Omental fat pad (tissue), 3 donors: ENCODE measurements at regions not wholly inside any gene's neighbourhood (a gene's known extent, or its start where the extent isn't known, plus 50 kb on each side); places are given as distances from the start of the nearest gene placed in this dataset.

Source experiments
- ATAC-seq: fragments of 150-250 bp; one replicate; pipeline ENCODE4 v1.9.1; 2016; ENCODE audit warnings: mild to moderate bottlenecking, moderate library complexity; ENCODE audit not compliant: low FRiP score
- DNase-seq: peaks from one replicate; pipeline ENCODE4 v3.0.0-alpha.2; 2019; ENCODE audit warnings: low spot score
- TF ChIP-seq, protein P1 (sequence below), 3 donors: fragments of 450-650 bp; IDR thresholded peaks; one replicate each; pipeline ENCODE4 v1.5.1; 2016 to 2017; ENCODE audit warnings: antibody characterized with exemption in 3 of 3, mild to moderate bottlenecking in 3 of 3, moderate library complexity in 2 of 3

DNA sequence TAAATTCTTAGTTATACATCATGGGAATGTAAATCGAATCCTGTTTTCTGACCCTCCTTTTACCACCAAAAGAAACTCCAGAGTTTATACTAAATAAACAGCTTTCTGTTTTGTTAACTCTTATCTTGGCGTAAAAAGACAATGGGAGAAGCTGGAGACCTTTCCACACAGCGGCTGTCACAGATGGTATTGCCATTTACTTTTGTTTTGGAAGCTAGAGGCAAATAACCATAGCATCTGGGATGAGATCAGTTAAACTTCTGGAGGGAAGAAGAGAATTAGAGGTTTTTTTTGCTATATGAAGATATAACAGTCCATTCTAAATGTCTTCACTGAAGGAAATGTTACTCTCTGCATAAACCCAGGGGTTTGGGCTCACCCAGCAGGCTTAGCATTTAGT lies 258.9 kb downstream of the REEP3 start:
- DNase-seq (no peak), ATAC-seq (no peak)
- TF ChIP-seq, protein P1, sequence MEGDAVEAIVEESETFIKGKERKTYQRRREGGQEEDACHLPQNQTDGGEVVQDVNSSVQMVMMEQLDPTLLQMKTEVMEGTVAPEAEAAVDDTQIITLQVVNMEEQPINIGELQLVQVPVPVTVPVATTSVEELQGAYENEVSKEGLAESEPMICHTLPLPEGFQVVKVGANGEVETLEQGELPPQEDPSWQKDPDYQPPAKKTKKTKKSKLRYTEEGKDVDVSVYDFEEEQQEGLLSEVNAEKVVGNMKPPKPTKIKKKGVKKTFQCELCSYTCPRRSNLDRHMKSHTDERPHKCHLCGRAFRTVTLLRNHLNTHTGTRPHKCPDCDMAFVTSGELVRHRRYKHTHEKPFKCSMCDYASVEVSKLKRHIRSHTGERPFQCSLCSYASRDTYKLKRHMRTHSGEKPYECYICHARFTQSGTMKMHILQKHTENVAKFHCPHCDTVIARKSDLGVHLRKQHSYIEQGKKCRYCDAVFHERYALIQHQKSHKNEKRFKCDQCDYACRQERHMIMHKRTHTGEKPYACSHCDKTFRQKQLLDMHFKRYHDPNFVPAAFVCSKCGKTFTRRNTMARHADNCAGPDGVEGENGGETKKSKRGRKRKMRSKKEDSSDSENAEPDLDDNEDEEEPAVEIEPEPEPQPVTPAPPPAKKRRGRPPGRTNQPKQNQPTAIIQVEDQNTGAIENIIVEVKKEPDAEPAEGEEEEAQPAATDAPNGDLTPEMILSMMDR (IDR thresholded peaks at IDR 0.05) = no peak

DNA sequence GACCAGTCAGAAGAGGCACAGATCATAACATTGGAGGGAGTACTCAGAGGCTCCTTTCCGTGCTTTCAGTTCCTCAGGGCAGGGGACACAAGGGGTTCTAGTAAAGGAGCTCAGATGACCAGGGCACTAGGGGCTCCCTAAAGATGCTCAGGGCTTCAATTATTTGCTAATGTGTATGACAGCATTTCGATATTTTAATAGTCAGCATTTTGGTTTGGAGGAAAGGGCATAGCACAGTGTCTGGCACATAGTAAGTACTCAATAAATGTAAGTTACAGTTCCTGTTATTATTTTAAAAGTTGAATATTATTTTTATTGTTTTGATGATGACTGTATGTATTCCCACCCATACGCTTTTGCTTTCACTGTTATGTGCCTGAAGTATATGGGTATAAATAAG lies 260.0 kb downstream of the REEP3 start:
- TF ChIP-seq, protein P1 (IDR thresholded peaks at IDR 0.05) = no peak
- ATAC-seq (no peak), DNase-seq (no peak)

DNA sequence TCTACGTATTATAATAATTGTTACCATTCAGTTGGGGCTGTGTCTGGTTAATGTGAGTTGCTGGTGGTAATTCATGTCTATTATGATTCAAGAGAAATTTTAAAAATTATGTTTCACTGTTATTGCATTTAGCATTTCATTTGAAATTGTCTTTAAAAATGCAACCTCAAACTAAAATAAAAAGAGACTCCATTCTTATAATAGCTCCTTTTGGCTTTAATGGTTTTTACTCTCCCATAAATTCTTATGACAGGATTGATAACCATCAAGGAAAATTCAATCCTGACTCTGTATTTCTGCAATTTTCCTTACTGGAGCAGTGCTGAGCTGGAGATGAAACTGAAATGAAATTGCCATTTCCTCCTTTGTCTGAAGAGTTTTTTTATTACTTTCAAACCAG lies 262.7 kb downstream of the REEP3 start:
- ATAC-seq (no peak), DNase-seq (no peak)
- TF ChIP-seq, protein P1 (IDR thresholded peaks at IDR 0.05) = no peak

DNA sequence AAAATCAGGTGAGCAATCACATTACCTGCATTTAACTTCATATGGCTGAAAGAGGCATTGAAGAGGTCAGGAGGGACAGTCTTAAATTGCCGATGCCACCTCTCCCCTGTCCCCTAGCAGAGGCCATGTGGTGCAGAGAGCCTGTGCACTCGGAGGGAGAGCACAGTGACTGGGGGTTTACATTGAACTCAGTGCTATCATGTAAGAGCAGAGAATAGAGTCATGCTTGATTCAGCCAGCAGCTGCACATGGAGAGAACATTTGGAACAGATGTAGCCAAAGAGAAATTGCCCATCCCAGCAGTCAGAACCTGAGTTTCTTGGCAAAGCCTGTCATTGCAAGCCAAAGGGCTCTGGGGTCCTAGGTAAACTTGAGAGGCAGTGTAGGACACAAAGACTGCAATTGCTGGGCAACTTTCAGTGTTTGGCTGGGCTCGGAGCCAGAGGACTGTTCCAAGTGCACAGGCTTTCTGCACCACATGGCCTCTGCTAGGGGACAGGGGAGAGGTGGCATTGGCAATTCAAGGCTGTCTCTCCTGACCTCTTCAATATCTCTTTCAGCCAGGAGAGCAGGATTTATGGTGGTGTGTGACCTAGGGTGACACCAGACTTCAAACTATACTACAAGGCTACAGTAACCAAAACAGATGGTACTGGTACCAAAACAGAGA lies 267.1 kb downstream of the REEP3 start:
- DNase-seq (no peak), ATAC-seq (no peak)
- TF ChIP-seq, protein P1 (IDR thresholded peaks at IDR 0.05) = no peak

DNA sequence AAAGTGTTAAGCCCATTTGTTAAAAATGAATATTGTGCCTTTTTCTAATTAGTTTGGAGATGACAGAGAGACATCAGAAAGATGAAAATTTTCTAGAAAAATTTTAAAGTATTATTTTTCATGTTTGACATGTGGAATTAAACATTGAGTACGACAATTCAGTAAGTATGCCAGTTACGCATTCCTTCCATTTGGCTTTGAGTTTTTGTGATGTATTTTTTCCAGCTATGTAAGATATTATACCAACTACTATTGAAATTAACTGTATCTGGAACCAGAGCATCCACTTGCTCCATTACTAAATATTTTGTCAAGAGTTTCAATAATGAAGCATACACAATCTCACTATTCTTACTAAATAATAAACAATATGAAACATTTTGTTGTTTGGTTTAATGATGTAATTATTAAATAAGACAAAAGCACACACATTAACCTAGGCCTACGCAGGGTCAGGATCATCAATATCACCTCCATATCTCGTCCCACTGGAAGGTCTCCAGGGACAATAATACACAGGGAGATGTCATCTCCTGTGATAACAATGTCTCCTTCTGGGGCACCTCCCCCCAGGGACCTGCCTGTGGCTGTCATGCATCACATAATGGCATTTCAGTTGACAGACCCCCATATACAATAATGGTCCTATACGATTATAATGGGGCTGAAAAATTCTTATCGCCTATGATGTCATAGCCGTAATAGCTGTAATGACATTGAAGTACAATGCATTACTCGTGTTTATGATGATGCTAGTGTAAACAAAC lies 274.1 kb downstream of the REEP3 start:
- TF ChIP-seq, protein P1 (IDR thresholded peaks at IDR 0.05) = no peak
- DNase-seq (no peak), ATAC-seq (no peak)

DNA sequence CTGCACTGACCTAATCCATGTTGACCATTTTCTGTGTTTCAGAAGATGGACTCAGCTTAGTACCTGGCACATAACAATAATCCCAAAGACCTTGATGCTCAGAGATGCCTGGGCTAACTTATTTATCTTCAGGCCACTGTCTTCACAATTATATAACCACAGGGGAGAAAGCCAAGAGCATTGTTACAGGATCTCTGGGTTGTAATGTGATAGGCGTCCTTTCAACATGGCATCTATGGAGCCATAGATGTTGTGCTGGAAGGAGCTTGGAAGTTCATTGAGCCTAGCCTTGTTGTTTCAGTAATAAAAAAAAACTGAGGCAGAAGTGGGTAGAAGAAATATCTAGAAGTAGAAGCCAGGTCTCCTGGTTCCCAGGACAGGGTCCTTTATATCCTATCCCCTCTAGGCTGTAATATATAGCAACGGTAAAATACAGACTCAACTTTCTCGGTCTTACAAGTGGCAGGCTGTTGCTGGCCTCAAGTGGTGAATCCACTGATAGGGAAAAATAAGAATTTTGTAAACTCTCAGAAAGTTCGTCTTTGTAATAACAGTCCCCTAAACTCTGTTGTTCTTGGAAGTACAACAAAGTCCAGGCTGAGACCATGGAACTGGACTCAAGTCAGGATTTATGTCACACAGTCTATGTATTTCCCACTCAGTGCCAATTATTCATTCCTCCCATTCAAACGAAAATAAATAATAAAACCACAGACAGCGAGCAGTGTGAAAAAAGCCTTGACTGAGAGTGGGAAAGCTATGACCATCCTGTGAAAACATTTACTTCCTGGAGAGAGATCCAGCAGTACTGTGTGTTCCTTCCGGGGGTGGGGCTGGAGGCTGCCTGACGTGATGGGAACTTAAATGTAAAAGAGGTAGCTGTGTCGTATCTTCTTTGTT lies 277.6 kb downstream of the REEP3 start:
- ATAC-seq (peak; percentile 51), DNase-seq (no peak)
- TF ChIP-seq, protein P1 (IDR thresholded peaks at IDR 0.05) = no peak
